Osteocyte (in vitro differentiated cells): ENCODE measurements at regions not wholly inside any gene's neighbourhood (a gene's known extent, or its start where the extent isn't known, plus 50 kb on each side); places are given as distances from the start of the nearest gene placed in this dataset.
"Not testable (repeated sequence)": the region's sequence is repeated elsewhere in the genome, so short reads cannot be mapped to it uniquely, and the experiment has no call there.

ENCODE experiments used
- DNase-seq: peaks from one replicate; pipeline ENCODE4 v3.0.0; 2021; ENCODE audit warnings: mixed read lengths; ENCODE audit not compliant: unreplicated experiment; ENCODE audit errors: extremely low spot score
- H3K27ac Mint-ChIP-seq: one replicate; pipeline ENCODE4 v1.8.0; 2021; ENCODE audit warnings: mild to moderate bottlenecking, mixed read lengths; ENCODE audit not compliant: unreplicated experiment
- H3K27me3 Mint-ChIP-seq: one replicate; pipeline ENCODE4 v1.8.0; 2021; ENCODE audit warnings: mixed read lengths; ENCODE audit not compliant: unreplicated experiment
- H3K36me3 Mint-ChIP-seq: one replicate; pipeline ENCODE4 v1.8.0; 2021; ENCODE audit warnings: mixed read lengths; ENCODE audit not compliant: unreplicated experiment
- H3K4me1 Mint-ChIP-seq: one replicate; pipeline ENCODE4 v1.8.0; 2021; ENCODE audit warnings: mixed read lengths; ENCODE audit not compliant: unreplicated experiment
- H3K4me3 Mint-ChIP-seq: one replicate; pipeline ENCODE4 v1.8.0; 2021; ENCODE audit warnings: mild to moderate bottlenecking, moderate library complexity, mixed read lengths; ENCODE audit not compliant: unreplicated experiment
- H3K9me3 Mint-ChIP-seq: one replicate; pipeline ENCODE4 v1.8.0; 2021; ENCODE audit warnings: mixed read lengths; ENCODE audit not compliant: unreplicated experiment
- TF ChIP-seq, protein P1 (sequence below): fragments of 200-600 bp; sonication (generic); IDR thresholded peaks from 2 replicates; pipeline ENCODE4 v1.5.0; 2021; ENCODE audit warnings: antibody characterized with exemption, mild to moderate bottlenecking, moderate library complexity

DNA sequence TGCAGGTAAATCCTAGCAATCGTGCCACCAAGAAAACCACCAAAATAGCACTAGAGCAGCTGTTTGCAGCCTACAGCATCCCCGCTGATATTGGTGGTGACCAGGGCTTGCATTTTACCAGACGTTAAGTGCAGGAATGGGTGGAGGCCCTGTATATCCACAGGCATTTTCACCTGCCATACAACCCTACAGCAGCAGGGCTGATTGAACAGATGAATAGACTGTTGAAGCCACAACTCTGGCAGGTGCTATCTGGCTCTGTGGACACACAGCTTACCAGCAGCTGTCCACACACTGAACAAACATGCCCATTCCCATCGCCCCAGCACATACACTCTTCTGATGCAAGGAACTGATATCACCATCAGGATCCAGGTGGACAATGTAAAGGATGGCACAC, 154.5 kb upstream of the APC start:
- Mint-ChIP-seq H3K36me3 (no peaks in the 10 kb centered on the region), H3K9me3 (no peaks in the 10 kb centered on the region)
- TF ChIP-seq, protein P1, sequence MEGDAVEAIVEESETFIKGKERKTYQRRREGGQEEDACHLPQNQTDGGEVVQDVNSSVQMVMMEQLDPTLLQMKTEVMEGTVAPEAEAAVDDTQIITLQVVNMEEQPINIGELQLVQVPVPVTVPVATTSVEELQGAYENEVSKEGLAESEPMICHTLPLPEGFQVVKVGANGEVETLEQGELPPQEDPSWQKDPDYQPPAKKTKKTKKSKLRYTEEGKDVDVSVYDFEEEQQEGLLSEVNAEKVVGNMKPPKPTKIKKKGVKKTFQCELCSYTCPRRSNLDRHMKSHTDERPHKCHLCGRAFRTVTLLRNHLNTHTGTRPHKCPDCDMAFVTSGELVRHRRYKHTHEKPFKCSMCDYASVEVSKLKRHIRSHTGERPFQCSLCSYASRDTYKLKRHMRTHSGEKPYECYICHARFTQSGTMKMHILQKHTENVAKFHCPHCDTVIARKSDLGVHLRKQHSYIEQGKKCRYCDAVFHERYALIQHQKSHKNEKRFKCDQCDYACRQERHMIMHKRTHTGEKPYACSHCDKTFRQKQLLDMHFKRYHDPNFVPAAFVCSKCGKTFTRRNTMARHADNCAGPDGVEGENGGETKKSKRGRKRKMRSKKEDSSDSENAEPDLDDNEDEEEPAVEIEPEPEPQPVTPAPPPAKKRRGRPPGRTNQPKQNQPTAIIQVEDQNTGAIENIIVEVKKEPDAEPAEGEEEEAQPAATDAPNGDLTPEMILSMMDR, result no peak

DNA sequence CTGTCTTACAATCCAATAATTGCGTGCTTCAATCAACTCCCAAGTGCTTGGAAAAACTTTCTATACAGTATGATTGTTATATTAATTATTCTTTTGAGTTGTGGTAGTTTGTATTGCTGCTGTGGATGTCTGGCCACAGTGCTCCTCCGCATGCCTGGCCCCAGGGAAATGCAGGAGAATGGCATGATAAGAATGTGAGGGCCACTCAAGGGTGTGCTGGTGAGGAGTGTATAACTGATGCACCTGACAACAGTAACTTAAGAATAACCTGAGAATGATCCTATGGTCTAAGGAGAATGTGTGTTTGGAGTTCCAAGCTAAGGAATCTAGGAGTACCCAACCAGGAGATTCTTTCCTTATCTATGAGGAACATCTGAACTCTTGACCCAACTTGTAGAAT, 152.9 kb upstream of the APC start:
- Mint-ChIP-seq H3K4me3 (no peak overlapping the region), H3K4me1 (no peaks in the 10 kb centered on the region), H3K27ac (no peak overlapping the region), H3K9me3 (no peaks in the 10 kb centered on the region), H3K36me3 (no peaks in the 10 kb centered on the region), H3K27me3 (peaks cover 13% of the 10 kb centered on the region)
- DNase-seq, result no peak
- TF ChIP-seq, protein P1, result no peak

More for the DNA sequence above, 154.5 kb upstream of the APC start:
- no peak for DNase-seq
- no peak overlapping the region for H3K27ac Mint-ChIP-seq
- H3K4me3 Mint-ChIP-seq, result no peak overlapping the region
- peaks cover 3% of the 10 kb centered on the region for H3K27me3 Mint-ChIP-seq
- no peaks in the 10 kb centered on the region for H3K4me1 Mint-ChIP-seq

DNA sequence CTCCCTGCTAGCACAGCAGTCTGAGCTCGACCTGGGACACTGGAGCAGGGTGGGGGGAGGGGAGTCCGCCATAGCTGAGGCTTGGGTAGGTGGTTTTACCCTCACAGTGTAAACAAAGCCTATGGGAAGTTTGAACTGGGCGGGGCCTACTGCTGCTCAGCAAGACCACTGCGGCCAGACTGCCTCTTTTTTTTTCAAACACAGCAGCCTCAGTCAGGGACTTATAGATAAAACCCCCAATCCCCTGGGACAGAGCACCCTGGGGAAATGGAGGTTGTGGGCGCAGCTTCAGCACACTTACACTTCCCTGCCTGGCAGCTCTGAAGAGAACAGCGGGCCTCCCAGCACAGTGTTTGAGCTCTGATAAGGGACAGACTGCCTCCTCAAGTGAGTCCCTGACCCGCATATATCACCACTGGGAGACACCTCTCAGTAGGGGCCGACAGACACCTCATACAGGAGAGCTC, 151.1 kb upstream of the APC start:
- no peak overlapping the region for H3K27ac Mint-ChIP-seq
- no peaks in the 10 kb centered on the region for H3K36me3 Mint-ChIP-seq
- no peak for DNase-seq
- TF ChIP-seq, protein P1, result no peak
- peaks cover 19% of the 10 kb centered on the region for H3K27me3 Mint-ChIP-seq
- H3K4me3 Mint-ChIP-seq, result no peak overlapping the region
- no peaks in the 10 kb centered on the region for H3K4me1 Mint-ChIP-seq
- H3K9me3 Mint-ChIP-seq, result no peaks in the 10 kb centered on the region

DNA sequence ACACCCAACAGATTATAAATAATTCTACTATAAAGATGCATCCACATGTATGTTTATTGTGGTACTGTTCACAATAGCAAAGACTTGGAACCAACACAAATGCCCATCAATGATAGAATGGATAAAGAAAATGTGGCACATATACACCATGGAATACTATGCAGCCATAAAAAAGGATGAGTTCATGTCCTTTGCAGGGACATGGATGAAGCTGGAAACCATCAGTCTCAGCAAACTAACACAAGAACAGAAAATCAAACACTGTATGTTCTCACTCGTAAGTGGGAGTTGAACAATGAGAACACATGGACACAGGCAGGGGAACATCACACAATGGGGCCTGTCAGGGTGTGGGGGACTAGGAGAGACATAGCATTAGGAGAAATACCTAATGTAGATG, 146.8 kb upstream of the APC start:
- not testable (repeated sequence) for H3K4me1 Mint-ChIP-seq, DNase-seq

DNA sequence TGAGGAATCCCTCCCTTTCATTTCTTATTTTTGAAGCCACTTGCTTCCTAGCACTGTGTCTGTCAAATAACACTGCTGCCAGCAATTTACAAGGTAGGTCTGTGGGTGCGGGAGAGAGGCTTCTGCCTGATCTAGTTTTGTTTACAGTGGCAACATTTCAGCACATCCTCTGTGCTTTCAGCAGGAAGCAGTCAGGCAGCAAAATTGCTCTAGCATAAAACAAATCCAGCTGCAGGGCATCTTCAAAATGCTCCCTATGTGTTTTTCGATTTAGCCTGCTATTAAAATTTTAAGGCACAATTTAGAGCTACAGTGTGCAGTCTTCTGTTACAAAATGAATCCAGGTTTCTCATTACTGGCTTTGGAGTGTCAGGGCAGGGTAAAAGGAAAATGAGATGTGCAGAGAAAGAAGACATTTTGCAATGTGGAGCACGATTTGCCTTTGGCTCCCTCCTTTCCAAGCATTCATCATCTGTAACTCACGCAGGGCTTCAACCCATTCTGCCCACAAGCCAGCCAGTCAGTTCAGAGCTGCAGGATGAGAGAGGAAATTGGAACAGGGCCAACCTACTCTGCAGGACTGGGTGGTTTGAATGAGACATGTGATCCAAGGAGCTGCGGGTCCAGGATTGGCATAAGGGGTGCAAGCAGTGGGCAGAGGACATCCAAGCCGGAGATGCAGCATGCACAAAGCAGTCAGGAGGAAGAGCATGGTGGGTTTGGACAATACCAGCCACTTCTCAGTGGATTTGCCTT, 143.4 kb upstream of the APC start:
- Mint-ChIP-seq H3K27me3 (peaks cover 35% of the 10 kb centered on the region), H3K9me3 (no peaks in the 10 kb centered on the region), H3K4me3 (no peak overlapping the region), H3K27ac (no peak overlapping the region), H3K4me1 (no peaks in the 10 kb centered on the region), H3K36me3 (no peaks in the 10 kb centered on the region)
- DNase-seq, result no peak
- TF ChIP-seq, protein P1, result no peak

More for the DNA sequence above, 146.8 kb upstream of the APC start:
- H3K9me3 Mint-ChIP-seq, H3K27ac Mint-ChIP-seq, H3K4me3 Mint-ChIP-seq, H3K36me3 Mint-ChIP-seq: not testable (repeated sequence)
- H3K27me3 Mint-ChIP-seq, result peaks cover 27% of the 10 kb centered on the region
